GM12878 (cell line): ENCODE measurements at regions not wholly inside any gene's neighbourhood (a gene's known extent, or its start where the extent isn't known, plus 50 kb on each side); places are given as distances from the start of the nearest gene placed in this dataset.

ENCODE experiments used
- ATAC-seq: fragments of 200-7000 bp; cut with Tn5 transposase; 3 replicates; pipeline ENCODE4 v1.9.1; 2020; ENCODE audit warnings: mild to moderate bottlenecking, moderate library complexity
- BruUV-seq: library from RNA; stranded (reverse); fragments of 400-500 nt; replicated peaks from 2 replicates; lab custom pipeline; 2021; lab: Mats Ljungman, UMichigan
- CTCF ChIA-PET: fragments of 300-600 bp; sonication (Branson Sonifier 250); formaldehyde crosslinking; extraction: SDS; loops from one replicate; lab custom pipeline; 2021; ENCODE audit warnings: inconsistent platforms; lab: Yijun Ruan, JAX
- POLR2A ChIA-PET: fragments of 350-600 bp; formaldehyde crosslinking; extraction: SDS; loops from one replicate; lab custom pipeline; 2021; ENCODE audit warnings: inconsistent platforms; lab: Charles Lee
- RAD21 ChIA-PET: fragments of 300-600 bp; sonication (Branson Sonifier 250); formaldehyde crosslinking; loops from one replicate; lab custom pipeline; 2023; ENCODE audit warnings: antibody characterized with exemption; ENCODE audit not compliant: unreplicated experiment; lab: Charles Lee
- SMC1A ChIA-PET: fragments of 300-600 bp; sonication (Branson Sonifier 250); formaldehyde crosslinking; loops from one replicate; lab custom pipeline; 2023; ENCODE audit not compliant: unreplicated experiment, uncharacterized antibody; lab: Charles Lee
- DNase-seq: peaks from one replicate; pipeline ENCODE4 v3.0.0-alpha.2; 2011; ENCODE audit warnings: low read depth, low spot score
- FAIRE-seq: peaks from 3 replicates; lab custom pipeline; 2011; peaks lifted over from hg19 to GRCh38; lab: Jason Lieb, UNC
- H2AFZ ChIP-seq: 2 replicates; pipeline ENCODE4 v1.6.0; 2011; ENCODE audit warnings: low read depth, low read length, control low read depth; ENCODE audit not compliant: control insufficient read depth
- H3K27ac ChIP-seq: 2 replicates; pipeline ENCODE4 v1.5.1; 2011; ENCODE audit warnings: control low read depth; ENCODE audit not compliant: control insufficient read depth, insufficient read depth
- H3K27me3 ChIP-seq, 2 experiments: replicated peaks in 1 of 2; 2 replicates each; pipeline versions ENCODE4 v1.6.0 to v1.6.1; 2011; ENCODE audit warnings: low read length in 1 of 2; ENCODE audit not compliant: control insufficient read depth in 2 of 2, insufficient read depth in 2 of 2
- H3K36me3 ChIP-seq, 2 experiments: 2 replicates each; pipeline ENCODE4 v1.5.1; 2011; ENCODE audit warnings: low read length in 1 of 2; ENCODE audit not compliant: control insufficient read depth in 2 of 2, insufficient read depth in 2 of 2
- H3K4me1 ChIP-seq: 2 replicates; pipeline ENCODE4 v1.6.1; 2011; ENCODE audit warnings: mild to moderate bottlenecking, low read length, moderate library complexity, mixed read lengths; ENCODE audit not compliant: control insufficient read depth, insufficient read depth
- H3K4me2 ChIP-seq: 2 replicates; pipeline ENCODE4 v1.6.0; 2011; ENCODE audit warnings: control low read depth; ENCODE audit not compliant: control insufficient read depth, insufficient read depth
- H3K4me3 ChIP-seq: fragments of 200-600 bp; sonication (generic); 2 replicates; pipeline ENCODE4 v1.5.1; 2016
- H3K79me2 ChIP-seq: 2 replicates; pipeline ENCODE4 v1.6.0; 2011; ENCODE audit warnings: low read length; ENCODE audit not compliant: control insufficient read depth, insufficient read depth
- H3K9ac ChIP-seq: 2 replicates; pipeline ENCODE4 v1.8.0; 2011; ENCODE audit warnings: low read length, control low read depth, mixed read lengths; ENCODE audit not compliant: control insufficient read depth, insufficient read depth
- H3K9me3 ChIP-seq: replicated peaks from 3 replicates; pipeline ENCODE4 v1.5.1; 2011; ENCODE audit warnings: mild to moderate bottlenecking, low read length; ENCODE audit not compliant: control insufficient read depth, insufficient read depth
- H4K20me1 ChIP-seq: 2 replicates; pipeline ENCODE4 v1.6.0; 2011; ENCODE audit not compliant: control insufficient read depth, insufficient read depth
- BHLHE40 ChIP-seq, 2 experiments: fragments of 450-650 bp in 1 of 2; IDR thresholded peaks; 2 replicates each; pipeline ENCODE4 v1.6.1; 2011 to 2017; ENCODE audit warnings: low read depth in 2 of 2, borderline replicate concordance in 1 of 2, improper control_type of control experiment in 1 of 2, low read length in 1 of 2, mild to moderate bottlenecking in 1 of 2
- CHD2 ChIP-seq: IDR thresholded peaks from 2 replicates; pipeline ENCODE4 v1.6.1; 2011; ENCODE audit warnings: low read depth, low read length, improper control_type of control experiment, borderline replicate concordance
- MEF2A ChIP-seq: IDR thresholded peaks from 2 replicates; pipeline ENCODE4 v1.6.1; 2011; ENCODE audit warnings: low read depth, mild to moderate bottlenecking, low read length, moderate library complexity; ENCODE audit not compliant: insufficient read depth
- NFXL1 ChIP-seq: fragments of 450-650 bp; IDR thresholded peaks from 2 replicates; pipeline ENCODE4 v1.6.1; 2017; ENCODE audit warnings: antibody characterized with exemption, mild to moderate bottlenecking, borderline replicate concordance
- NRF1 ChIP-seq: conservative IDR thresholded peaks from 2 replicates; pipeline ENCODE4 v1.6.1; 2011; ENCODE audit warnings: mild to moderate bottlenecking, low read depth, low read length, improper control_type of control experiment
- RELA ChIP-seq: fragments of 450-650 bp; IDR thresholded peaks from 2 replicates; pipeline ENCODE4 v1.8.0; 2014; ENCODE audit warnings: borderline replicate concordance; ENCODE audit not compliant: partially characterized antibody
- RFX5 ChIP-seq: IDR thresholded peaks from 2 replicates; pipeline ENCODE4 v1.6.1; 2011; ENCODE audit warnings: low read depth, low read length, improper control_type of control experiment
- SMARCA5 ChIP-seq: fragments of 450-650 bp; IDR thresholded peaks from 2 replicates; pipeline ENCODE4 v1.6.1; 2017; ENCODE audit warnings: mild to moderate bottlenecking
- TAF1 ChIP-seq: IDR thresholded peaks from 2 replicates; pipeline ENCODE4 v1.6.1; 2011; ENCODE audit warnings: mild to moderate bottlenecking, low read depth, low read length, borderline replicate concordance
- USF1 ChIP-seq: IDR thresholded peaks from 2 replicates; pipeline ENCODE4 v1.6.1; 2011; ENCODE audit warnings: borderline replicate concordance, low read depth, mild to moderate bottlenecking, moderate library complexity, mixed read lengths, low read length; ENCODE audit not compliant: insufficient read depth; ENCODE audit errors: extremely low read length
- YBX1 ChIP-seq: fragments of 450-650 bp; IDR thresholded peaks from 2 replicates; pipeline ENCODE4 v1.6.1; 2016; ENCODE audit warnings: antibody characterized with exemption
- ZBTB11 ChIP-seq: fragments of 450-650 bp; formaldehyde crosslinking; IDR thresholded peaks from 2 replicates; pipeline ENCODE4 v1.5.0; 2022; ENCODE audit warnings: mild to moderate bottlenecking, missing genetic modification characterization
- WGBS: methylation state at CpG from one replicate; pipeline ENCODE4 v1.1.6; 2016; ENCODE audit warnings: low lambda C conversion rate; ENCODE audit not compliant: insufficient replicate concordance, insufficient coverage; ENCODE audit errors: missing lambda C conversion rate; 5-methylcytosine and 5-hydroxymethylcytosine counted together
- in situ Hi-C: fragments of 300-500 bp; cut with MboI; formaldehyde crosslinking; loops from 9 replicates; pipeline ENCODE4 v1.14.3; 2018; ENCODE audit warnings: mixed read lengths
- intact Hi-C: fragments of 100-400 bp; cut with micrococcal nuclease; formaldehyde crosslinking; loops from one replicate; pipeline ENCODE4 v1.14.2; 2022; ENCODE audit not compliant: unreplicated experiment
- TF ChIP-seq, protein P1 (sequence below): fragments of 450-650 bp; IDR thresholded peaks from 2 replicates; pipeline ENCODE4 v1.6.1; 2017; ENCODE audit warnings: antibody characterized with exemption, mild to moderate bottlenecking, moderate library complexity
- TF ChIP-seq, protein P2 (sequence below): fragments of 150-350 bp; IDR thresholded peaks from 2 replicates; pipeline ENCODE4 v1.6.1; 2016; ENCODE audit warnings: low read depth, low read length

DNA sequence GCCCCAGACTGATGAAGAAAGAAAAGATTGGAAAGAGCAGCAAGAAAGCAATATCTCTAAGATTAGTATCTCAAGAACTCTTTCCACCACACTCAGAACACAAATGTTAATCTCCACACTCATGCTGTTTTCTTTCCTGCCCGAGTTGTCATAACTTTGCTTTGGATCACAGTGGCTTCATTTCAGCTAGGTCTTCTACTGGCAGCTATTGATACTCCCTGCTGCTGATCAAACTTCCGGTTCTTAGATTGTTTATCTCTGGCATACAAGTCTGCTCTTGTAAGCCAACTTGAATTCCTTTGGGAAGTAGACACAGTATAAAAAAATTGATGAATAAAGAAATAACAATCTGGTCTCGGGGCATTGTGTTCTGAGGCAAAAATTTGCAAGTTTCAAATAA, 77.7 kb upstream of the SPEF2 start:
- DNase-seq = no peak
- no peaks in the 10 kb centered on the region for H3K36me3 ChIP-seq
- no peaks in the 10 kb centered on the region for H3K4me1 ChIP-seq
- no peak for TF ChIP-seq NFXL1
- no peak for TF ChIP-seq CHD2
- TF ChIP-seq, protein P1, sequence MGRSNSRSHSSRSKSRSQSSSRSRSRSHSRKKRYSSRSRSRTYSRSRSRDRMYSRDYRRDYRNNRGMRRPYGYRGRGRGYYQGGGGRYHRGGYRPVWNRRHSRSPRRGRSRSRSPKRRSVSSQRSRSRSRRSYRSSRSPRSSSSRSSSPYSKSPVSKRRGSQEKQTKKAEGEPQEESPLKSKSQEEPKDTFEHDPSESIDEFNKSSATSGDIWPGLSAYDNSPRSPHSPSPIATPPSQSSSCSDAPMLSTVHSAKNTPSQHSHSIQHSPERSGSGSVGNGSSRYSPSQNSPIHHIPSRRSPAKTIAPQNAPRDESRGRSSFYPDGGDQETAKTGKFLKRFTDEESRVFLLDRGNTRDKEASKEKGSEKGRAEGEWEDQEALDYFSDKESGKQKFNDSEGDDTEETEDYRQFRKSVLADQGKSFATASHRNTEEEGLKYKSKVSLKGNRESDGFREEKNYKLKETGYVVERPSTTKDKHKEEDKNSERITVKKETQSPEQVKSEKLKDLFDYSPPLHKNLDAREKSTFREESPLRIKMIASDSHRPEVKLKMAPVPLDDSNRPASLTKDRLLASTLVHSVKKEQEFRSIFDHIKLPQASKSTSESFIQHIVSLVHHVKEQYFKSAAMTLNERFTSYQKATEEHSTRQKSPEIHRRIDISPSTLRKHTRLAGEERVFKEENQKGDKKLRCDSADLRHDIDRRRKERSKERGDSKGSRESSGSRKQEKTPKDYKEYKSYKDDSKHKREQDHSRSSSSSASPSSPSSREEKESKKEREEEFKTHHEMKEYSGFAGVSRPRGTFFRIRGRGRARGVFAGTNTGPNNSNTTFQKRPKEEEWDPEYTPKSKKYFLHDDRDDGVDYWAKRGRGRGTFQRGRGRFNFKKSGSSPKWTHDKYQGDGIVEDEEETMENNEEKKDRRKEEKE = no peak
- TF ChIP-seq SMARCA5 = no peak
- TF ChIP-seq, protein P2, sequence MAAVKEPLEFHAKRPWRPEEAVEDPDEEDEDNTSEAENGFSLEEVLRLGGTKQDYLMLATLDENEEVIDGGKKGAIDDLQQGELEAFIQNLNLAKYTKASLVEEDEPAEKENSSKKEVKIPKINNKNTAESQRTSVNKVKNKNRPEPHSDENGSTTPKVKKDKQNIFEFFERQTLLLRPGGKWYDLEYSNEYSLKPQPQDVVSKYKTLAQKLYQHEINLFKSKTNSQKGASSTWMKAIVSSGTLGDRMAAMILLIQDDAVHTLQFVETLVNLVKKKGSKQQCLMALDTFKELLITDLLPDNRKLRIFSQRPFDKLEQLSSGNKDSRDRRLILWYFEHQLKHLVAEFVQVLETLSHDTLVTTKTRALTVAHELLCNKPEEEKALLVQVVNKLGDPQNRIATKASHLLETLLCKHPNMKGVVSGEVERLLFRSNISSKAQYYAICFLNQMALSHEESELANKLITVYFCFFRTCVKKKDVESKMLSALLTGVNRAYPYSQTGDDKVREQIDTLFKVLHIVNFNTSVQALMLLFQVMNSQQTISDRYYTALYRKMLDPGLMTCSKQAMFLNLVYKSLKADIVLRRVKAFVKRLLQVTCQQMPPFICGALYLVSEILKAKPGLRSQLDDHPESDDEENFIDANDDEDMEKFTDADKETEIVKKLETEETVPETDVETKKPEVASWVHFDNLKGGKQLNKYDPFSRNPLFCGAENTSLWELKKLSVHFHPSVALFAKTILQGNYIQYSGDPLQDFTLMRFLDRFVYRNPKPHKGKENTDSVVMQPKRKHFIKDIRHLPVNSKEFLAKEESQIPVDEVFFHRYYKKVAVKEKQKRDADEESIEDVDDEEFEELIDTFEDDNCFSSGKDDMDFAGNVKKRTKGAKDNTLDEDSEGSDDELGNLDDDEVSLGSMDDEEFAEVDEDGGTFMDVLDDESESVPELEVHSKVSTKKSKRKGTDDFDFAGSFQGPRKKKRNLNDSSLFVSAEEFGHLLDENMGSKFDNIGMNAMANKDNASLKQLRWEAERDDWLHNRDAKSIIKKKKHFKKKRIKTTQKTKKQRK = no peak
- no peak for TF ChIP-seq ZBTB11 (CRISPR knock-in tag)
- no peak for TF ChIP-seq RFX5
- TF ChIP-seq MEF2A = no peak
- no peak for TF ChIP-seq NRF1
- no peak for TF ChIP-seq RELA
- no peak for TF ChIP-seq USF1
- TF ChIP-seq TAF1 = no peak
- no peak for TF ChIP-seq YBX1
- TF ChIP-seq BHLHE40 (IDR thresholded peaks at IDR 0.05; ENCODE audit: borderline replicate concordance in 1 of 2, low read depth in 2 of 2, low read length in 1 of 2) = no peak
- no peaks in the 10 kb centered on the region for H3K79me2 ChIP-seq
- ATAC-seq = no peak
- H3K27me3 ChIP-seq = no peaks in the 10 kb centered on the region
- no TSS peak for BruUV-seq
- no peak overlapping the region for H3K4me2 ChIP-seq
- in situ Hi-C loops (no loop called here), intact Hi-C loops (no loop called here)
- H3K9me3 ChIP-seq = no peaks in the 10 kb centered on the region
- ChIA-PET CTCF (no interaction called here), RAD21 (no interaction called here), POLR2A (no interaction called here), SMC1A (interaction anchor here (1.1 to 1.4 kb wide), 2 partner anchors 10 to 13 kb away, joined by 3 read pairs; no protein-coding TSS in a partner anchor)
- no peak overlapping the region for H3K4me3 ChIP-seq
- WGBS = 25% methylated on average over 3 of the region's 3 CpGs
- H4K20me1 ChIP-seq = no peaks in the 10 kb centered on the region
- H3K9ac ChIP-seq = no peak overlapping the region
- no peak for FAIRE-seq
- H2AFZ ChIP-seq = no peak overlapping the region
- H3K27ac ChIP-seq = no peak overlapping the region
